GM12875 (cell line): ENCODE measurements at regions not wholly inside any gene's neighbourhood (a gene's known extent, or its start where the extent isn't known, plus 50 kb on each side); places are given as distances from the start of the nearest gene placed in this dataset.

Experiments used
- H3K4me3 ChIP-seq: one replicate; pipeline ENCODE4 v1.5.1; 2011; ENCODE audit warnings: low read depth, low read length, control low read depth
- TF ChIP-seq, protein P1 (sequence below): IDR thresholded peaks from 2 replicates; pipeline ENCODE4 v1.5.1; 2011; ENCODE audit warnings: low read depth, mild to moderate bottlenecking, control low read depth, inconsistent platforms, low read length, moderate library complexity, borderline replicate concordance; ENCODE audit not compliant: insufficient read depth

DNA sequence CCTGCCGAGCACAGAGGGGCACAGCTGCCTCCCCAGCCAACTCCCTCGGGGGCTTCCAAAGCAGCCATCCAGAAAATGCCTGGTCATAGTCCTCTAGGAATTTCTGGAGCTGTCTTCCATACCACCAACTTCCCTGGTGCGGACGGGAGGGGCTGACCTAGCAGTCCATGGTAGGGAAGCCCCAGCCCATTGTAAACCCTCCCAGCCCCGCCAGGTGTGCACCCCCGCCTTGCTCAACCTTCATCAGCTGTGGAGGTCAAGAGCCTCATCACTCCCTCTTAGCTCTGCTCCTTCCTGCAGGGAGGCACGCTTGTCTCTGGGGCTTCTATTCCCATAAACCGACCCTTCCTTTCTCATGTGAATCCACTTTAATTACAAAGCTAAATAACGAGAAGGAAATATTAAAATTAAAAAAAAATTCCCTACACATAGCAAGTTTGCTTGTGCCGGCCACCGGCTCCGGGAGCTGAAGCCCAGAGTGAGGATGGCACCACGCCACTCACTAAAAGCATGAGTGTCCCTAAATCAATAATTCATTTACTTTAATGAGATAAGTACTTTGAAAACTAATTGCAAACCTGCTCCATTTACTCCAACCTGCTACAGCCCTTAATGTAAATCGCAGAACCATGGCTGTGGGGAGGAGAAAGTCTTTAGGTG lies 181.4 kb downstream of the ENGASE start:
- TF ChIP-seq, protein P1, sequence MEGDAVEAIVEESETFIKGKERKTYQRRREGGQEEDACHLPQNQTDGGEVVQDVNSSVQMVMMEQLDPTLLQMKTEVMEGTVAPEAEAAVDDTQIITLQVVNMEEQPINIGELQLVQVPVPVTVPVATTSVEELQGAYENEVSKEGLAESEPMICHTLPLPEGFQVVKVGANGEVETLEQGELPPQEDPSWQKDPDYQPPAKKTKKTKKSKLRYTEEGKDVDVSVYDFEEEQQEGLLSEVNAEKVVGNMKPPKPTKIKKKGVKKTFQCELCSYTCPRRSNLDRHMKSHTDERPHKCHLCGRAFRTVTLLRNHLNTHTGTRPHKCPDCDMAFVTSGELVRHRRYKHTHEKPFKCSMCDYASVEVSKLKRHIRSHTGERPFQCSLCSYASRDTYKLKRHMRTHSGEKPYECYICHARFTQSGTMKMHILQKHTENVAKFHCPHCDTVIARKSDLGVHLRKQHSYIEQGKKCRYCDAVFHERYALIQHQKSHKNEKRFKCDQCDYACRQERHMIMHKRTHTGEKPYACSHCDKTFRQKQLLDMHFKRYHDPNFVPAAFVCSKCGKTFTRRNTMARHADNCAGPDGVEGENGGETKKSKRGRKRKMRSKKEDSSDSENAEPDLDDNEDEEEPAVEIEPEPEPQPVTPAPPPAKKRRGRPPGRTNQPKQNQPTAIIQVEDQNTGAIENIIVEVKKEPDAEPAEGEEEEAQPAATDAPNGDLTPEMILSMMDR = no peak
- no peak overlapping the region for H3K4me3 ChIP-seq

DNA sequence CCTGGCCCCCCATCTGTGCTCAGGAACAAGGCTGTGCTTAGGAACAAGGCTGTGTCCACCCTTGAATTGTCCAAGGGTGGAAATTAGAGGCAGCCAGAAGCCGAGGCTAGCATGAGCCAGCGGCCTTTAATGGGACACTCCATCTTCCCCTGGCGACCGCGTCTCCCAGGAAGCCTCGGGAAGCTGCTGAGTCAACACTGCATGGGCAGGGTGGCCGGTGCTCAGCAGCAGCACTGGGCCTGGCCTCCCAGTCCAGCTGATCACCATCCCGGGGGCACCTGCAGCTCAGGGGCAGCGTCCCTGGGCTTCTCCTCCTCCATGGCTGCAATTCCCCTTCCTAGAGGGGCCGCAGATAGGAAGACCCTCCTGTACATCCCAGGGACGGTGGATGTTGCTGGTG lies 180.8 kb downstream of the ENGASE start:
- no peak overlapping the region for H3K4me3 ChIP-seq
- TF ChIP-seq, protein P1 = no peak

DNA sequence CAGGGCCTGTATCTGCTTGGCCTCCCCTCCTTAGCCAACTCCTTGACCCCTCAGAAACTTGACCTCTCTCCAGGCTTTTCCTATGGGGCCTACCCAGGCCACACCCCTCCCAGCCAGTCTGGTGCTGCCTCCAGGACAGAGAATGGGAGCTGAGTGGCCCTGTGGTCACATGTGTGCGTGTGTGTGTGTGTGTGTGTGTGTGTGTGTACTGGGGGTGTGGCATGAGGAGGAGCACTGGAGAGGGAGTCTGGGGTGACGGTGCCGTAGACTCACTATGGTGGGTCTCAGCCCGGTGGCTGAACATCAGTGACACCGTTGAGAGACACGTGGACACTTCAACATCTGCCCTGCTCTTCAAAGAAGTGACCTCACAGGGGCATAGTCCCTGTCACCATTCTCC lies 180.4 kb downstream of the ENGASE start:
- TF ChIP-seq, protein P1 = no peak
- no peak overlapping the region for H3K4me3 ChIP-seq

DNA sequence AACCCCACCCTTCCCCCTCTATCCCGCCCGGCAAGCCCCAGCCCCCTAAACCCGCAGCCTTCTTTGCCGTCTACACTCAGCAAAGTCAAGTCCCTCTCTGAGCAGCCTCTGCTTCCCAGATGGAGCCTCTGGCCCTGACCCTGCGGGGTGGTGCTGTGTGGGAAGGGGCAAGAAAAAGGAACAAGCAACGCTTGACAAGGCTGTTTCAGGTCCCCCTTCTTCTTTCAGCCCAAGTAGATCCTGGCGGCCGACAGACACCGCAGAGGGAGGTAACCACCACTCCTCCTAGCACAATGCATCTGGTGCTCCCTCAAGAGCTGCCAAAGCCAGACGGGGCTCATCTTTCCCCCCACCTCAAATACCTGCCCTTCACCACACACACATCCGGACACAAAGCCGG lies 178.3 kb downstream of the ENGASE start:
- no peak overlapping the region for H3K4me3 ChIP-seq
- TF ChIP-seq, protein P1 = no peak

DNA sequence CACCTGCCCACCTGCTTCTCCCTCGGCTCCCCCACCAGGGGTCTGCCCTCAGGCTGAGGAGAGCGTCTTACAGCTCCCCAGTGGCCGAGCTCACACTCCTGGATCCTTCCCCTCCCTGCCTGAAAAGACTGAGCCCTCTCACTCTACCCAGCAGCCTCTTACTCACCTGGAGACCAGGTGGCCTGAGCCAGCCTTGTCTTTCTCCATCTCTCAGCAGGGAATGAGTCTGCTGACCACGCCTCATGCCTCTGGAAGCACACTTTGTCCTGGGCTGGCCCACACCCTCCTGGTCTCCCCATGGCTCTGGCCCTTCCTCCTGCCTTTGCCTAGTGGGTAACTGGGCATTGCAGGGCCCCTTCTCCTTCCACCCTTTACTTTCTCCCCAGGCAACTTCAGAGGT lies 177.2 kb downstream of the ENGASE start:
- TF ChIP-seq, protein P1 = no peak

DNA sequence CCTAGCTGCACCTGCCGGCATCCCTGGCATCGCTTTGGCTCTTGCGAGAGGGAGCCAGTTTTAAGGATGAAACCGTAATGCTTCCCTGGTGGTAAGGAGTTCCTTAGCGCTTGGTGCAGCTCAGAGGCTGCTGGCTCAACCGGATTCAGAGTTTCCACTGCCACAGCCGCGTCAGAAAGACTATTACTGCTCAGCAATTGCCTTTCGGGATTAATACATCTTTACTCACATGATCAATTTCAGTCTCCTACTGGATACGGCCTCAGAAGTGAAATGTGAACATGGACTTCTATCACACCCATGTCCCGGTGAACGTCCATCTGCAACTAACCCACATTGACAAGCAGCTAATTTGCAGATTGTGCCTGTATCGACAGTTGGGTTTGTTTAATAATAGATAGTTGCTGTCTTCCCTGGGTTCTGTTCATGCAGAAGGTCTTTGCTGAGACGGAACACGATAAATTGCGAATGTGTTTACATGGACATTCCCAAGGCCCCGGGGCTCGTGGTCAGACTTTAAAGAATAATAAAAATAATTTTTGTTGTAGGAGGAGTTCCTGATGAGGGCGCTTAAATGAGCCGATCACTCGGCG lies 175.4 kb downstream of the ENGASE start:
- no peak overlapping the region for H3K4me3 ChIP-seq
- TF ChIP-seq, protein P1 = no peak

More for the DNA sequence above, 177.2 kb downstream of the ENGASE start:
- H3K4me3 ChIP-seq = no peak overlapping the region

DNA sequence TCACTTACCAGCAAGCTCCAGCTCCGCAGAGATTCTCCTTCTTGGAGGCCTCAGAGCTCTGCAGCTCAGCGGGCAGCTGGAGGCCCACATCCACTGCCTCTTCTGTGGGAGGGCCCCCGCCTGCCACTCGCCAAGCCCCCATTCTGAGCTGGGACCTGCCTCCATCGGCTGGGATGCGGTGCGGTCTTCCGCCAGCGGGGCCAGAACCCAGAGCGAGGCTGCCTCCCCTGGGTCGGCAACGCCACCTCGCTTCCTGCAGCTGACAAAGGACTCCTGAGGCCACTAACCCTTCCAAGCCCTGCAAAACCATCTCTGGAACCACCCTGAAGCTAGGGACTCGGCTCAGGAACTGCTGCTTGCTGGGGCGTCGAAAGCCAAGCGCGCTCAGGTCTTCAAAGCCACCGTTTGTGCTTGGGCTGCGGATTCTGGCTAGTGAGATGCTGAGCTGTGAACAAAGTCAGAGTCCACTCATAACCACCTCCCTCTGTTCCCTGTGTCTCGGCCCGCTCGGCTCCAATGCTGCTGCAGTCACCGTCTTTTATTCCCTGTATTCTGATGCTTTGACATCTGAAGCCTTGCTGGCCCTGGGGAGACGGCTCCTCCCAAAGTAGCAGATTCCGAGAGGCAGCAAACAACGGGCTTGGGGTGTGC lies 174.3 kb downstream of the ENGASE start:
- H3K4me3 ChIP-seq = no peak overlapping the region
- TF ChIP-seq, protein P1 = no peak
